ENCODE measurements at regions not wholly inside any gene's neighbourhood (a gene's known extent, or its start where the extent isn't known, plus 50 kb on each side); places are given as distances from the start of the nearest gene placed in this dataset.

DNA sequence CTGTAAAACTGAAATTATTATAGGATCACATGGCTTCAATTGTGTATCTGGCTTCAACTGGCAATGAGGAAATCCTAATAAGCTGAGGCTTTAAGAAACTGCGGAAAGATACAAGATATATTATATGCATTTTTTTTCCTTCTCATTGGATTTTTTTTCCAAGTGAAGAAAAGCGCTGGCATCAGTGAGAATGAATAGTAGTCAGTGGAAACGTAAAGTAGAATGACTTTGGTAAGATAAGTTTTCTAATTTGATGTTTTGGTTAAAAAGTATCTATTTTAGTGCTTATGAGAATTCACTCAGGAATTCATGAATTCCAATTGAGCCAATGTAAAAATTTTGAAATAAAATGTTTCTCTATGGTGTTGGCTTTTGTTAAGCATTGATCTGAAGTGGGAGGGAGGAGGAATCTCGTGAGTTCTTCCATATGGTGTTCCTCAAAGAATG lies 173.5 kb upstream of the FRMD6 start:
- DNase-seq (ENCODE audit: low read depth): peak; percentile 85

DNA sequence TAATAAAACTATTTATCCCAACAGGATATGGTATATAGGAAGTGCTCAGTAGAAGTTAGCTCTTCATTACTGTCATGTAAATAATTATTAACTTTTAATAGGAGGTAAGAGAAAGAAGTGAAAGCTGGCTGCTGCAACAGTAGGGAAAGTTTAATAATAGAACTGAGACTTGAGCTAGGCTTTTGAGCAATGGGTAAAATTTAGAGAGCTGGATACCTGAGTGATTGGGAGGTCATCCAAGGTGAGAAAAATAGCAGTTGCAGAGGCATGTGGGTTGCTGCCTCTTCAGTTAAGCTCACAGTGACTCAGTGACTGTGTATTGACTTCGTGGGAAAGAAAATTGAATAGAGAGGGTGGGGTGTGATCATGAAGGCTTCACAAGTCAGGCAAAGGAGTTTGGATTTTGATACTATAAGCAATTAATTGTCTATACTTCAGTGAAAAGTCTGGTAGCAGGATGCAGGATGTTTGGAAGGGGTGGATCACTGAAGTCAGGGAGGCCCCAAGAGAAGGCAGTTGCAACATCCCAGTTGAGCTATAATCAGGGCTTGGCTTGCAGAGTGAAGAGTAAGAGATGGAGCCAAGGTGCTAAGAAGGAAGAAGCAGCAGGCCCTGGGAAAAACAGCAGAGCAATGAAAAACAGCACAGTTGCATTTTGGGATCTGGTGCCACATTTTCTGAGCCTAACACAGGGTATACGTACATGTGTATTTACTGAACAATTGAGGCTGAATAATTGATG lies 172.0 kb upstream of the FRMD6 start:
- DNase-seq (ENCODE audit: low read depth): peak; percentile 70

- no peak for DNase-seq (ENCODE audit: low read depth)
These were observed 170.1 kb upstream of the FRMD6 start for GRCh38 chr14:51481643-51482042.

- no peak for DNase-seq (ENCODE audit: low read depth)
These were observed 169.6 kb upstream of the FRMD6 start for GRCh38 chr14:51482102-51482501.

DNA sequence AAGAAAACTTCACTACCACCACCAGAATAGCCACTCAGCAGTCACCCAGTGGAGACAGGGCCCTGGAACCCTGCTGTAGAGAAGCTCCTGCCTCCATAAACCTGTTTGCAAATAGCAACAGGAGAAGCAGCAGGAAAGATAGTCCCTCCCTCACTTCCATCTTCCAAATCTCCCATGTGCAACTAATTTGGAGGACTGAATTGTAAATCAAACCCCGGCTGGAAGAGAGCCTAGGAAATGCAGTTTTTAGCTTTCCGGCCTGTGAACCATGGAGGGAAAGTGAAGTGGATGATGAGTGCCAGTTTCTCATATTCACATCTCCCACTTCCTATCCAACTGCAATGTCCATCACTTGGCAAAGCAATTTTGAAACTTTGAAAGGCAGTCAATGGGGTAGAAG lies 167.2 kb upstream of the FRMD6 start:
- DNase-seq (ENCODE audit: low read depth): no peak

GRCh38 chr14:51485733-51486132 lies 166.0 kb upstream of the FRMD6 start:
- DNase-seq (ENCODE audit: low read depth): no peak

DNA sequence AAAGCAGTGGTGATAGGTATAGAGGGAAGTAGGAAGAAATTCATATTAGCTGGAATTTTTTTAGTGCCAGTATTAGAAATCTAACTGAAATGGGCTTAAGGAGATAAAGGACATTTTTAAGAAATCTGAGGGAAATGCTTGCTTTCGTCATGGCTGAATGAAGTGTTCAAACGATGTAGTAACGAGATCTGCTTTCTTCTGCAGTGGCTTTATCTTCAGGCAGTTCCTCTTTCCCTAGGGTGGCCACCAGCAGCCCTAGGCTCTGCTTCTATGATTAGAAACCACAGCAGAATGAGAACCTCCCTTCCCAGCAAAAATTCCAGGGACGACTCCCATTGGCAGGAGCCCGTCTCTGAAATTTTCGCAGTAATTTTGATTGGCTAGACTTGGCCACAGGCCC lies 163.9 kb upstream of the FRMD6 start:
- no peak for DNase-seq (ENCODE audit: low read depth)

DNA sequence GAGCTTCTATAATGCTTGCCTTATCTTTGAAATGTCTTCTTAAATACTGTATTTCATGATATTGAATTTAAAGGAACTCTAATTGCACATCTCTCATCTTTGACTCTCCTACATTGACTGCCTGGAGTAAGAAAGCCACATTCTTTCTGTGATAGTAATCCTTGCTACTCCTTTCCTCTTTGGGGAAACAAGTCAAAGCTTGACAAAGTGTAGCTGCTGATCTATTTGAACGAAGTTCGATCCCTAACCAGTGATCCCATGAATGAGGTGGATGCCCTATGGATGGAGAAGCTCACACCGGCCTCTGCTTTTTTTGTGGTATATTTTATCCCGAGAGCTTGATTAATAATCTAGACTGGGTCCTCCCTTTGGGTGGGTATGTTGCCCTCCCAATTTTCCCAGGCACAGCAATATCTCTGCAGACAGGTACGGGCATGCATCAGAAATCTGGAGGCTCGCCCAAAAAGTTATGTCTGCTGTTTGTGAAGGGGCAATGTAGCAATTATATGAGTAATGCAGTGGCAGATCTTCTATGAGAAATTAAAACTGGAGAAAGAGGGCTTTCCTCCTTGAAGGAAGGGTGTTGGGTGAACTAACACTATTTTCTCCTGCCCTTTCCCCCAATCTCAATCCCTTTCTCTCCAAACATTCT lies 163.0 kb upstream of the FRMD6 start:
- DNase-seq (ENCODE audit: low read depth): no peak

- peak; percentile 87 for DNase-seq (ENCODE audit: low read depth)
These were observed 161.5 kb upstream of the FRMD6 start for GRCh38 chr14:51490205-51490604.

GRCh38 chr14:51491036-51491545 lies 160.6 kb upstream of the FRMD6 start:
- DNase-seq (ENCODE audit: low read depth): no peak

GRCh38 chr14:51491776-51492175 lies 159.9 kb upstream of the FRMD6 start:
- DNase-seq (ENCODE audit: low read depth): no peak

DNA sequence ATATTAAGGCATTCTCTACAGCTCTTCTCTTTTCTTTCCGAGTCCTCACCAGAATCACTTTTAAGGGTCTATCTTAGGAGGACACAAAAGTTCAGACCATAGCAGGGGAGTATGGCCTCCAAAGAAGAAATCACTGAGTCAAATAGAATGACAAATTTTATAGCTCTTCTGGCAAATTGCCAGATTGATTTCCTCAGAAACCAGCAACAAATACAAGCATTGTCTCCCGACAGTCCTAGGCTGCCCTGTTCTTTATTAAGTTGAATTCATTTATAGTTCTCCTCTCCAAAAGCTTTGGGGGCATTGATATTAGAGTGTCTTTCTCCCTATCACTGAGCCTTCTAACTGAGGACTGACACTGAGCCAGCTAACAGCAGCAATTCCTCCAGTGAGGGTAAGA lies 156.4 kb upstream of the FRMD6 start:
- no peak for DNase-seq (ENCODE audit: low read depth)

GRCh38 chr14:51498411-51499227 lies 153.1 kb upstream of the FRMD6 start:
- no peak for DNase-seq (ENCODE audit: low read depth)

DNA sequence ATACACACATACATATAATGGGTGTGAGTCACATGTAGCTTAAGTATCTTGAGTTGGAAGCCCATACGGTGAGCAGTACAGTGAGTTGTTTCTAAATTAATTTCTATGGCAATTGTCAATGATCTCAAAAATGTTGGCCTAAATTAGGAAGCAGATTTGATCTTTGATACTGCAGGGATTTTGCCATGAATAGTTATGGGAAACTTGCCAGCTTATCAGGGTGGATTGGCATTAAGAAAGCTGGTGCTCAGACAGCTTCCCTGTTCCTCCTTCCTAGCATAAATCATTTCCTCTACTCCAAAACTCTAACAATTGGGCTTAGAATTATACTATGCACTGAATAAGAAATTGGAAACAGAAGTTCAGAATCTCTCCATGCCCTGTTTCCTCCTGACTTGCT lies 150.9 kb upstream of the FRMD6 start:
- no peak for DNase-seq (ENCODE audit: low read depth)

DNA sequence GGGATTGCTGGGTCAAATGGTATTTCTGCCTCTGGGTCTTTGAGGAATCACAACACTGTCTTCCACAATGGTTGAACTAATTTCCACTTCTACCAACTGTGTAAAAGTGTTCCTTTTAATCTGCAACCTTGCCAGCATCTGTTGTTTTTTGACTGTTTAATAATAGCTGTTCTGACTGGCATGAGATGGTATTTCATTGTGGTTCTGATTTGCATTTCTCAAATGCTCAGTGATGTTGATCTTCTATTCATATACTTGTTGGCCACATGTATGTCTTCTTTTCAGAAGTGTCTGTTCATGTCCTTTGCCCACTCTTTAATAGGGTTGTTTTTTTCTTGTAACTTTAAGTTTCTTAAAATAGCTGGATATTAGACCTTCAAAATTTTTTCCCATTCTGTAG lies 150.0 kb upstream of the FRMD6 start:
- DNase-seq (ENCODE audit: low read depth): no peak

GRCh38 chr14:51504669-51505068 lies 147.0 kb upstream of the FRMD6 start:
- no peak for DNase-seq (ENCODE audit: low read depth)

GRCh38 chr14:51507511-51507905 lies 144.2 kb upstream of the FRMD6 start:
- no peak for DNase-seq (ENCODE audit: low read depth)

DNA sequence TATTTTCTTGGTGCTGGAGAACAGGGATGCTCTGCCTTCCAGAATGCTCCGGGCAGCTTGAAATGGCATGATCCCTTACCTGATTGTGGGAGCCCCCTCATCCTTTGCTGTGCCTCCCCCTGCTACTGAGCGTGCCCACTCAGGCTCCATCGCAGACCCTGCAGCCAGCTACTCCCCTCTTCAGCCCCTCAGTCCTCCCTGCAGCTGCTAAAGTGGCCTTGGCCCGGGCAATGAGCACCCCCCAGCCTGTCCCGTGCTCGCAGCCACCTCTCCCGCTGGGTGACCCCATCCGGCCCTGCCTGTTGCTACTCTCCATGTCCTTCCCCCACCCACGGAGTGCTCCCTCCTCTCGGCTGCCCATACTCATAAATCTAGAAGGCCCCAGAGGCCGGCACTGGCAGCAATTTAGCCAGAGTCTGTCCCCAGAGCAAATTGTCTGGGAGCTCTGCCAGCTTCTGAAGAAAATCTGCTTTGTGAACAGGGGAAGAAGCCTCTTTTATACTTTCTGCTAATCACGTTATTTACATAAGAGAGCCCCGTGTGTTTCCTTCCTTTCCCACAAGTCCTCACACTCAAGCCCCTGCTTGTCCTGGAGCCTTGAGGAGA lies 143.7 kb upstream of the FRMD6 start:
- DNase-seq (ENCODE audit: low read depth): peak; percentile 77

GRCh38 chr14:51511265-51511664 lies 140.4 kb upstream of the FRMD6 start:
- peak; percentile 49 for DNase-seq (ENCODE audit: low read depth)

GRCh38 chr14:51512316-51512715 lies 139.4 kb upstream of the FRMD6 start:
- no peak for DNase-seq (ENCODE audit: low read depth)

DNA sequence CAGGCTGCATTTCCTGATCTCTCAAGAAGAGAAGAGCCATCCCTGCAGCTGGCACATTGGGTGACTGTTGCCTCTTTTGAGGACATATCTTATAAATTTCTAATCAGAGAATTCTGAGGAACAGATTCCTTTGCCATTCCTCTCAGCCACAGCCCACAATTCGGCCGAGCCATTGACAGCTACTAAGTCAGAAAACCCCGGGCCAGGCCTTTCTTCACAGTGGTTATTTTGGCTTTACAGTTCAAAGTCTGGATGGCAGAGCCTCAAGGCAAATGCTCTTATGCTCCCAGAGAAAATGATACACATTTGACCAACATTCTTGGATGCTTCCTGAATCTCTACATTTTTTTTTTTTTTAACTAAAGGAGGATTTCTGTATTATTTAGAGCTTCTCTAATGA lies 138.4 kb upstream of the FRMD6 start:
- DNase-seq (ENCODE audit: low read depth): peak; percentile 52

GRCh38 chr14:51513933-51514332 lies 137.8 kb upstream of the FRMD6 start:
- no peak for DNase-seq (ENCODE audit: low read depth)

All from GM04503 (cell line).